OCI-LY7 (cell line): ENCODE measurements at regions not wholly inside any gene's neighbourhood (a gene's known extent, or its start where the extent isn't known, plus 50 kb on each side); places are given as distances from the start of the nearest gene placed in this dataset.

Experiments
- BruUV-seq: library from RNA; stranded (reverse); fragments of 400-500 nt; replicated peaks from 2 replicates; lab custom pipeline; 2021; lab: Mats Ljungman, UMichigan
- CTCF ChIA-PET: fragments of 300-600 bp; sonication (Branson Sonifier 250); formaldehyde crosslinking; loops from one replicate; lab custom pipeline; 2022; ENCODE audit warnings: antibody characterized with exemption; ENCODE audit not compliant: unreplicated experiment; lab: Charles Lee
- POLR2A ChIA-PET: fragments of 300-600 bp; sonication (Branson Sonifier 250); formaldehyde crosslinking; loops from one replicate; lab custom pipeline; 2022; ENCODE audit warnings: antibody characterized with exemption; lab: Charles Lee
- DNase-seq: peaks from one replicate; pipeline ENCODE4 v3.0.0-alpha.2; 2015; ENCODE audit warnings: low spot score
- H2AFZ ChIP-seq: fragments of 200-600 bp; sonication (generic), shearing (Covaris generic); 2 replicates; pipeline ENCODE4 v1.6.1; 2014; ENCODE audit warnings: mild to moderate bottlenecking, antibody characterized with exemption, low read length, moderate library complexity
- H3K27ac ChIP-seq: fragments of 200-600 bp; sonication (generic); 2 replicates; pipeline ENCODE4 v1.5.1; 2014; ENCODE audit warnings: mixed run types, low read depth, mild to moderate bottlenecking, moderate library complexity, low read length, inconsistent platforms; ENCODE audit not compliant: poor library complexity, severe bottlenecking
- H3K36me3 ChIP-seq: fragments of 200-600 bp; sonication (generic); 2 replicates; pipeline ENCODE4 v1.6.1; 2014; ENCODE audit warnings: mild to moderate bottlenecking, antibody characterized with exemption, low read length, moderate library complexity, mixed read lengths; ENCODE audit not compliant: insufficient read depth
- H3K4me1 ChIP-seq: fragments of 200-600 bp; sonication (generic); 2 replicates; pipeline ENCODE4 v1.5.1; 2014; ENCODE audit warnings: mild to moderate bottlenecking, low read length; ENCODE audit not compliant: insufficient read depth, poor library complexity, severe bottlenecking
- H3K4me2 ChIP-seq: fragments of 200-600 bp; sonication (generic); 2 replicates; pipeline ENCODE4 v1.6.1; 2014; ENCODE audit warnings: mild to moderate bottlenecking, low read length
- H3K4me3 ChIP-seq: fragments of 200-600 bp; sonication (generic); 2 replicates; pipeline ENCODE4 v1.5.1; 2014; ENCODE audit warnings: mild to moderate bottlenecking, low read depth, low read length; ENCODE audit not compliant: poor library complexity, severe bottlenecking
- H3K79me2 ChIP-seq: fragments of 200-600 bp; sonication (generic); 2 replicates; pipeline ENCODE4 v1.6.1; 2016; ENCODE audit warnings: low read depth, mild to moderate bottlenecking, low read length, moderate library complexity, mixed read lengths; ENCODE audit not compliant: insufficient read depth
- H3K9me2 ChIP-seq: fragments of 200-600 bp; sonication (generic); 2 replicates; pipeline ENCODE4 v1.6.1; 2016; ENCODE audit warnings: mild to moderate bottlenecking, low read length, mixed read lengths; ENCODE audit not compliant: insufficient read depth
- H3K9me3 ChIP-seq: fragments of 200-600 bp; sonication (generic); 2 replicates; pipeline ENCODE4 v1.6.1; 2014; ENCODE audit warnings: mild to moderate bottlenecking, mixed run types, low read length, mixed read lengths
- H4K20me1 ChIP-seq: fragments of 200-600 bp; sonication (generic); 2 replicates; pipeline ENCODE4 v1.6.1; 2014; ENCODE audit warnings: mild to moderate bottlenecking, antibody characterized with exemption, low read length, moderate library complexity, mixed read lengths; ENCODE audit not compliant: insufficient read depth
- CTCF ChIP-seq: fragments of 200-600 bp; sonication (generic); conservative IDR thresholded peaks from 2 replicates; pipeline ENCODE4 v1.5.1; 2014; ENCODE audit warnings: mild to moderate bottlenecking, antibody characterized with exemption, low read length, moderate library complexity, mixed read lengths
- EZH2phosphoT487 ChIP-seq: fragments of 200-600 bp; sonication (generic); IDR thresholded peaks from 2 replicates; pipeline ENCODE4 v1.6.1; 2018; ENCODE audit warnings: low read depth, borderline replicate concordance, mild to moderate bottlenecking, mixed run types, antibody characterized with exemption, low read length, moderate library complexity, mixed read lengths
- intact Hi-C: fragments of 100-400 bp; cut with micrococcal nuclease; formaldehyde crosslinking; loops from one replicate; pipeline ENCODE4 v1.10.0; 2022; ENCODE audit not compliant: unreplicated experiment

GRCh38 chr2:128805237-128805636, 486.6 kb upstream of the HS6ST1 start:
- Histone ChIP-seq H3K9me3 (no peaks in the 10 kb centered on the region), H3K9me2 (no peaks in the 10 kb centered on the region), H3K4me1 (no peaks in the 10 kb centered on the region), H3K27ac (no peak overlapping the region), H3K36me3 (no peaks in the 10 kb centered on the region), H3K4me3 (no peak overlapping the region), H4K20me1 (no peaks in the 10 kb centered on the region), H2AFZ (no peak overlapping the region), H3K79me2 (no peaks in the 10 kb centered on the region), H3K4me2 (no peak overlapping the region)
- intact Hi-C loops: no loop called here
- ChIA-PET POLR2A (no interaction called here), CTCF (no interaction called here)
- BruUV-seq: no TSS peak
- no peak for DNase-seq
- no peak for TF ChIP-seq EZH2phosphoT487
- no peak for TF ChIP-seq CTCF

GRCh38 chr2:128805918-128806317, 487.2 kb upstream of the HS6ST1 start:
- CTCF ChIA-PET: no interaction called here

More at GRCh38 chr2:128805918-128806317, 487.2 kb upstream of the HS6ST1 start:
- Histone ChIP-seq H2AFZ (no peak overlapping the region), H3K9me2 (no peaks in the 10 kb centered on the region), H3K4me2 (no peak overlapping the region), H3K4me3 (no peak overlapping the region), H3K36me3 (no peaks in the 10 kb centered on the region), H3K4me1 (no peaks in the 10 kb centered on the region), H4K20me1 (no peaks in the 10 kb centered on the region), H3K27ac (no peak overlapping the region), H3K9me3 (no peaks in the 10 kb centered on the region), H3K79me2 (no peaks in the 10 kb centered on the region)
- TF ChIP-seq CTCF (no peak), EZH2phosphoT487 (no peak)
- POLR2A ChIA-PET: no interaction called here
- DNase-seq: no peak
- no TSS peak for BruUV-seq
- intact Hi-C loops: no loop called here
